Stimulated activated naive B cell treated with anti-CD40 and anti-IgM and Interleukin-4, amounts not matched to agents 10 μg/mL and 1 μg/mL and 100 μg/mL, for 72 hours (primary cell): ENCODE measurements at regions not wholly inside any gene's neighbourhood (a gene's known extent, or its start where the extent isn't known, plus 50 kb on each side); places are given as distances from the start of the nearest gene placed in this dataset.

Experiments
- ATAC-seq, 2 donors: fragments of 150-1000 bp; cut with Tn5 transposase; replicated peaks; 2 replicates each; pipeline ENCODE4 v1.10.0; 2021; ENCODE audit warnings: moderate library complexity in 1 of 2
- DNase-seq: peaks from one replicate; pipeline ENCODE4 v3.0.0; 2021
- H3K27ac Mint-ChIP-seq: one replicate; pipeline ENCODE4 v1.8.0; 2022; ENCODE audit warnings: mild to moderate bottlenecking, mixed read lengths
- H3K27me3 Mint-ChIP-seq, 2 donors: one replicate each; pipeline ENCODE4 v1.8.0; 2022; ENCODE audit warnings: mixed read lengths in 2 of 2
- H3K36me3 Mint-ChIP-seq, 2 donors: one replicate each; pipeline ENCODE4 v1.8.0; 2022; ENCODE audit warnings: mixed read lengths in 2 of 2, mild to moderate bottlenecking in 1 of 2
- H3K4me1 Mint-ChIP-seq, 2 donors: one replicate each; pipeline ENCODE4 v1.8.0; 2022; ENCODE audit warnings: mixed read lengths in 2 of 2, mild to moderate bottlenecking in 1 of 2
- H3K4me3 Mint-ChIP-seq, 2 donors: one replicate each; pipeline ENCODE4 v1.8.0; 2022; ENCODE audit warnings: mild to moderate bottlenecking in 2 of 2, mixed read lengths in 2 of 2, moderate library complexity in 1 of 2
- H3K9me3 Mint-ChIP-seq, 2 donors: one replicate each; pipeline ENCODE4 v1.8.0; 2022; ENCODE audit warnings: mixed read lengths in 2 of 2, mild to moderate bottlenecking in 1 of 2

- peaks cover 0 to 6% of the 10 kb centered on the region in 2 donors for H3K9me3 Mint-ChIP-seq
- H3K4me1 Mint-ChIP-seq: no peaks in the 10 kb centered on the region
- ATAC-seq (no peak), DNase-seq (no peak)
- H3K27me3 Mint-ChIP-seq: no peaks in the 10 kb centered on the region
- no peak overlapping the region for H3K4me3 Mint-ChIP-seq
- H3K36me3 Mint-ChIP-seq: no peaks in the 10 kb centered on the region
- no peak overlapping the region for H3K27ac Mint-ChIP-seq
Observed at GRCh38 chr19:31518216-31519020, 169.2 kb upstream of the TSHZ3 start.

DNA sequence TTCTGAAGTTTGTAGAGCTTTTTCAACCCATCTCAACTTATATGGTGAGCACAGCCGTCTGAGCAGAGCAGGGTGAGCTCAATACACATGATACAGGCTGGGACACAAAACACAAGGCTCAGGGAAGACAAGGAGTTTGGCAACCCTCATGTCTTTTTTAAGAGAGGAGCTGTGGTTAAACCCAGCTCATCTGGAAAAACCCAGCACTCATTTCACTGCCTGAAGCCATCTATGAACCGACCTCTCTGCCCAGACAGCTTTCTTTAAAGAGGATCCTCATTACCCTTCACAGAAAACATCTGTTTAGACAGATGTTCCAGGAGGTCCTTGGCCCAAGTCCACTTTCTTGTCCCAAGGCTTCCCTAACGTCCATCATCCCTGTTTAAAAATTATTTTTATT, 170.0 kb upstream of the TSHZ3 start:
- H3K4me3 Mint-ChIP-seq: no peak overlapping the region
- peaks cover 0 to 6% of the 10 kb centered on the region in 2 donors for H3K9me3 Mint-ChIP-seq
- H3K4me1 Mint-ChIP-seq: no peaks in the 10 kb centered on the region
- H3K27ac Mint-ChIP-seq: no peak overlapping the region
- ATAC-seq (no peak), DNase-seq (no peak)
- H3K27me3 Mint-ChIP-seq: no peaks in the 10 kb centered on the region
- H3K36me3 Mint-ChIP-seq: no peaks in the 10 kb centered on the region

DNA sequence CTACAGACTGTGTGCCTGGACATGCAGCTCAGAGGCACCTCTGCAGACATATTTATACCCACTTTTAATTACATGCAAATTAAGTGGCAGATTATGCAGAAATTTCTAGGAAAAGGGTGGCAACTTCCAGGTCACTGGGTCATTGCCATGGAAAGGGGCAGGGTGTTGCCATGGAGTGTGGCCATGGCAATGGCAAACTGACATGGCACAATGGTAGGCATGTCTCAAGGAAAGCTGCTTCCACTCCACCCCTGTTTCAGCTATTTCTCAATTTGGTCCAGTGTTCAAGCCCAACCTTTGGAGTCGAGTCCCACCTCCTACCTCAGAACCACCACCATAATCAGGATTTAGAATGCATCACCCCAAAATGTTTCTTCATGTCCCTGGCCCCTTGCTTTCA, 170.7 kb upstream of the TSHZ3 start:
- Mint-ChIP-seq H3K9me3 (peaks cover 3 to 6% of the 10 kb centered on the region in 2 donors), H3K36me3 (no peaks in the 10 kb centered on the region), H3K4me3 (no peak overlapping the region), H3K27me3 (no peaks in the 10 kb centered on the region), H3K4me1 (no peaks in the 10 kb centered on the region), H3K27ac (no peak overlapping the region)
- DNase-seq (no peak), ATAC-seq (no peak)

- Mint-ChIP-seq H3K9me3 (peaks cover 8 to 9% of the 10 kb centered on the region in 2 donors), H3K27ac (no peak overlapping the region), H3K4me3 (no peak overlapping the region), H3K27me3 (no peaks in the 10 kb centered on the region), H3K36me3 (peaks cover 0 to under 1% of the 10 kb centered on the region in 2 donors), H3K4me1 (no peaks in the 10 kb centered on the region)
- no peak for DNase-seq
- ATAC-seq: no peak
Observed at GRCh38 chr19:31520633-31521032, 171.4 kb upstream of the TSHZ3 start.

GRCh38 chr19:31525610-31526147, 176.4 kb upstream of the TSHZ3 start:
- H3K27ac Mint-ChIP-seq: no peak overlapping the region
- DNase-seq (no peak), ATAC-seq (no peak)
- no peak overlapping the region for H3K4me3 Mint-ChIP-seq
- peaks cover 0 to 2% of the 10 kb centered on the region in 2 donors for H3K36me3 Mint-ChIP-seq
- peaks cover 12 to 19% of the 10 kb centered on the region in 2 donors for H3K9me3 Mint-ChIP-seq
- no peaks in the 10 kb centered on the region for H3K4me1 Mint-ChIP-seq
- H3K27me3 Mint-ChIP-seq: no peaks in the 10 kb centered on the region

- no peaks in the 10 kb centered on the region for H3K4me1 Mint-ChIP-seq
- no peak overlapping the region for H3K4me3 Mint-ChIP-seq
- H3K36me3 Mint-ChIP-seq: peaks cover 0 to 2% of the 10 kb centered on the region in 2 donors
- no peak for ATAC-seq
- H3K9me3 Mint-ChIP-seq: peaks cover 13 to 23% of the 10 kb centered on the region in 2 donors
- no peaks in the 10 kb centered on the region for H3K27me3 Mint-ChIP-seq
- no peak for DNase-seq
- no peak overlapping the region for H3K27ac Mint-ChIP-seq
Observed at GRCh38 chr19:31527443-31527842, 178.2 kb upstream of the TSHZ3 start.

DNA sequence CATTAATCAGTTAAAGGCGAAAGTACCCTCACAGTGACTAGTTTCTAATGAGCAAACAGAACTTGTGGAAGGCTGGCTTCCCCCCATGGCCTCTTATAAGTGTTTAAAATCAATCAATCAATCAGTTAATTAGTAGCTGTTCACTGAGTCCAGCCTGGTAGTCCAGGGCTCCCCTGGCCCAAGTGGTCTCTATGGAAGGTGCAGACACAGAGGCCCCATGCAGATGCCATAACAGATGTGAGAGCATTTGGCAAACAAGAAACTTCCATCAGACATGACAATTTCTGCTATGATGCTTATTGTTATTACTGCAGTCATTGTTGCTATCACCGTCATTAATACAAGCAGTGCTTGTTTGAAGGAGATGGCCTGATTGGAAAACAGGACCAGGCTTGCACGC, 179.0 kb upstream of the TSHZ3 start:
- H3K27ac Mint-ChIP-seq: no peak overlapping the region
- DNase-seq (no peak), ATAC-seq (no peak)
- no peaks in the 10 kb centered on the region for H3K27me3 Mint-ChIP-seq
- H3K36me3 Mint-ChIP-seq: peaks cover 0 to 2% of the 10 kb centered on the region in 2 donors
- peaks cover 13 to 23% of the 10 kb centered on the region in 2 donors for H3K9me3 Mint-ChIP-seq
- no peaks in the 10 kb centered on the region for H3K4me1 Mint-ChIP-seq
- no peak overlapping the region for H3K4me3 Mint-ChIP-seq

GRCh38 chr19:31529121-31529520, 179.9 kb upstream of the TSHZ3 start:
- no peak for DNase-seq
- Mint-ChIP-seq H3K27me3 (no peaks in the 10 kb centered on the region), H3K36me3 (peaks cover 0 to 2% of the 10 kb centered on the region in 2 donors), H3K4me1 (no peaks in the 10 kb centered on the region), H3K4me3 (no peak overlapping the region), H3K27ac (no peak overlapping the region), H3K9me3 (peaks cover 13 to 23% of the 10 kb centered on the region in 2 donors)
- no peak for ATAC-seq

- DNase-seq: no peak
- Mint-ChIP-seq H3K4me1 (no peaks in the 10 kb centered on the region), H3K27me3 (no peaks in the 10 kb centered on the region), H3K27ac (no peak overlapping the region), H3K36me3 (no peaks in the 10 kb centered on the region), H3K4me3 (no peak overlapping the region), H3K9me3 (peaks cover 9 to 14% of the 10 kb centered on the region in 2 donors)
- no peak for ATAC-seq
Observed at GRCh38 chr19:31530781-31531180, 181.5 kb upstream of the TSHZ3 start.

GRCh38 chr19:31531326-31531725, 182.1 kb upstream of the TSHZ3 start:
- ATAC-seq (no peak), DNase-seq (no peak)
- no peaks in the 10 kb centered on the region for H3K4me1 Mint-ChIP-seq
- H3K4me3 Mint-ChIP-seq: no peak overlapping the region
- no peaks in the 10 kb centered on the region for H3K36me3 Mint-ChIP-seq
- no peak overlapping the region for H3K27ac Mint-ChIP-seq
- H3K9me3 Mint-ChIP-seq: peaks cover 7 to 12% of the 10 kb centered on the region in 2 donors
- H3K27me3 Mint-ChIP-seq: no peaks in the 10 kb centered on the region

- ATAC-seq: no peak
- Mint-ChIP-seq H3K9me3 (peaks cover 6 to 12% of the 10 kb centered on the region in 2 donors), H3K36me3 (no peaks in the 10 kb centered on the region), H3K4me1 (no peaks in the 10 kb centered on the region), H3K27ac (no peak overlapping the region), H3K27me3 (no peaks in the 10 kb centered on the region), H3K4me3 (no peak overlapping the region)
- no peak for DNase-seq
Observed at GRCh38 chr19:31532034-31532433, 182.8 kb upstream of the TSHZ3 start.

- Mint-ChIP-seq H3K4me1 (no peaks in the 10 kb centered on the region), H3K36me3 (peaks cover 0 to 3% of the 10 kb centered on the region in 2 donors), H3K27ac (no peak overlapping the region), H3K9me3 (peaks cover 8 to 12% of the 10 kb centered on the region in 2 donors), H3K27me3 (no peaks in the 10 kb centered on the region), H3K4me3 (no peak overlapping the region)
- ATAC-seq (no peak), DNase-seq (no peak)
Observed at GRCh38 chr19:31533114-31533513, 183.9 kb upstream of the TSHZ3 start.

GRCh38 chr19:31534231-31534630, 185.0 kb upstream of the TSHZ3 start:
- no peak for DNase-seq
- no peak for ATAC-seq
- H3K36me3 Mint-ChIP-seq: peaks cover 0 to 3% of the 10 kb centered on the region in 2 donors
- H3K9me3 Mint-ChIP-seq: peaks cover 4 to 16% of the 10 kb centered on the region in 2 donors
- no peaks in the 10 kb centered on the region for H3K4me1 Mint-ChIP-seq
- H3K27me3 Mint-ChIP-seq: no peaks in the 10 kb centered on the region
- no peak overlapping the region for H3K4me3 Mint-ChIP-seq
- H3K27ac Mint-ChIP-seq: no peak overlapping the region

DNA sequence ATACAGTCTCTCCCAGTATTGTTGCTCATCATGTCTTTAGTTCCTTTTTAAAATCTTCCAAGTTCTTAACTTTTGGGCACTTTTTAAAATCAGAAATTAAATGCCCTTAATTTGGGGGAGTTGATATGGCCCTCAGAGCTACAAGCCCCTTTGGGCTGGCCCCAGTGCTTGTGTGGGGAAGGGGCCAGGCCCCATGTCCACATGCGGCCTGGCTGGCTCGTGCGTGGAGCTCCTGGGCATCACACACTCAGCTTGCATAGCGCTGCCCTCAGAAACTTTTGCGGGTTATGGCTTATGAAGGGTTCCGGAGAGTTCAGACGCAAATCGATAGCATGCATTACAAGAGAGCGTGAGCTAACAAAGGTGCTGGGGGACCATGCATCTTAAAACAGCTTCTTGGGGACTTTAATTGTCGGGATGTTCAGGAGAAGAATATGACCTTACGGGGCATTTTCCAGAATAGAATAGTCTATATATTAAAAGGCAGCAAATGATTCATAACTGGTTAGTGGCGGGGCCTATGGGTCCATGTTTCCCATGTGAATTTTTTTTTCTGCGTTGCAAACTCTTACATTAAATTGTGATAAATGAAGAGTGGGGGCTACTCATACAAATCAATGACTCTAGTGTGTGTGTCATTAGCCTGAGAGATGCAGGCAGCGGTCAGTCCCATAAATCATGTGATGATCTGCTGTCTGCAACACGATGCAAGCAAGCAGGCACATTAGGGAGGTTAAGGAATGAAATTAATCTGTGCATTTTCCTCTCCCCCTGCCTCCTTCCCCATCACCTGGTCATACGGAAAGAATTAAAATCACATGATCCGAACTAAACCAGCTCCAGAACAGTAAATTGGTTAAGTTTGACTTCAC, 185.8 kb upstream of the TSHZ3 start:
- DNase-seq (no peak), ATAC-seq (no peak)
- Mint-ChIP-seq H3K27ac (no peak overlapping the region), H3K36me3 (peaks cover 0 to 3% of the 10 kb centered on the region in 2 donors), H3K27me3 (no peaks in the 10 kb centered on the region), H3K4me1 (no peaks in the 10 kb centered on the region), H3K9me3 (peaks cover 4 to 16% of the 10 kb centered on the region in 2 donors), H3K4me3 (no peak overlapping the region)
